BJ (cell line): ENCODE measurements at regions not wholly inside any gene's neighbourhood (a gene's known extent, or its start where the extent isn't known, plus 50 kb on each side); places are given as distances from the start of the nearest gene placed in this dataset.
A peak's percentile ranks its signal among the peaks of the same experiment; 100 is the strongest.
"Not testable (repeated sequence)": the region's sequence is repeated elsewhere in the genome, so short reads cannot be mapped to it uniquely, and the experiment has no call there.

Experiments used
- CTCF ChIA-PET: fragments of 350-600 bp; formaldehyde crosslinking; extraction: SDS; loops from one replicate; lab custom pipeline; 2021; ENCODE audit warnings: antibody characterized with exemption, inconsistent platforms; lab: Yijun Ruan, JAX
- POLR2A ChIA-PET: fragments of 300-600 bp; sonication (Branson Sonifier 250); formaldehyde crosslinking; extraction: SDS; loops from one replicate; lab custom pipeline; 2021; ENCODE audit warnings: antibody characterized with exemption; lab: Charles Lee
- DNase-seq: peaks from one replicate; pipeline ENCODE4 v3.0.0-alpha.2; 2011; ENCODE audit warnings: low read depth
- H3K27me3 ChIP-seq: 2 replicates; pipeline ENCODE4 v1.6.0; 2011; ENCODE audit warnings: low read length; ENCODE audit not compliant: control insufficient read depth, insufficient read depth
- H3K36me3 ChIP-seq: 2 replicates; pipeline ENCODE4 v1.5.1; 2011; ENCODE audit warnings: low read length; ENCODE audit not compliant: control insufficient read depth, insufficient read depth
- H3K4me3 ChIP-seq: 2 replicates; pipeline ENCODE4 v1.5.1; 2011; ENCODE audit warnings: low read depth, mild to moderate bottlenecking, control low read depth, low read length
- CTCF ChIP-seq: IDR thresholded peaks from 2 replicates; pipeline ENCODE4 v1.5.1; 2011; ENCODE audit warnings: low read depth, mild to moderate bottlenecking, control low read depth, inconsistent platforms, low read length, moderate library complexity; ENCODE audit not compliant: insufficient read depth

- DNase-seq, H3K36me3 ChIP-seq, CTCF ChIA-PET, H3K4me3 ChIP-seq, POLR2A ChIA-PET, H3K27me3 ChIP-seq: not testable (repeated sequence)
These were observed 81.4 kb upstream of the NEK3 start for GRCh38 chr13:52240752-52241151.

GRCh38 chr13:52235900-52236595 is 76.7 kb upstream of the NEK3 start:
- POLR2A ChIA-PET, result not testable (repeated sequence)
- DNase-seq, result peak; percentile 15
- CTCF ChIA-PET, result interaction anchor here (0.5 kb wide), 1 partner anchor 421 kb away, joined by 3 read pairs; no protein-coding TSS in a partner anchor

GRCh38 chr13:52234928-52235327 is 75.5 kb upstream of the NEK3 start:
- CTCF ChIA-PET, DNase-seq, POLR2A ChIA-PET: not testable (repeated sequence)

More at GRCh38 chr13:52235900-52236595, 76.7 kb upstream of the NEK3 start:
- not testable (repeated sequence) for H3K27me3 ChIP-seq, H3K4me3 ChIP-seq, H3K36me3 ChIP-seq
- peak; percentile 53 for TF ChIP-seq CTCF

GRCh38 chr13:52223063-52223462 is 63.7 kb upstream of the NEK3 start:
- H3K36me3 ChIP-seq, DNase-seq, H3K27me3 ChIP-seq, POLR2A ChIA-PET, CTCF ChIA-PET, H3K4me3 ChIP-seq: not testable (repeated sequence)

More at GRCh38 chr13:52234928-52235327, 75.5 kb upstream of the NEK3 start:
- not testable (repeated sequence) for H3K27me3 ChIP-seq, H3K36me3 ChIP-seq, H3K4me3 ChIP-seq

- H3K27me3 ChIP-seq, DNase-seq, POLR2A ChIA-PET, CTCF ChIA-PET, H3K4me3 ChIP-seq, H3K36me3 ChIP-seq: not testable (repeated sequence)
These were observed 54.5 kb upstream of the NEK3 start for GRCh38 chr13:52213920-52214319.

- CTCF ChIA-PET, H3K36me3 ChIP-seq, DNase-seq, POLR2A ChIA-PET, H3K4me3 ChIP-seq, H3K27me3 ChIP-seq: not testable (repeated sequence)
These were observed 53.5 kb upstream of the NEK3 start for GRCh38 chr13:52212886-52213285.

GRCh38 chr13:52211416-52211776 is 52.0 kb upstream of the NEK3 start:
- H3K4me3 ChIP-seq, CTCF ChIA-PET, DNase-seq, POLR2A ChIA-PET, H3K27me3 ChIP-seq, H3K36me3 ChIP-seq: not testable (repeated sequence)

- H3K27me3 ChIP-seq, H3K4me3 ChIP-seq, H3K36me3 ChIP-seq, POLR2A ChIA-PET, CTCF ChIA-PET, DNase-seq: not testable (repeated sequence)
These were observed 51.4 kb upstream of the NEK3 start for GRCh38 chr13:52210564-52211415.
